ENCODE measurements at regions not wholly inside any gene's neighbourhood (a gene's known extent, or its start where the extent isn't known, plus 50 kb on each side); places are given as distances from the start of the nearest gene placed in this dataset.

- no peak for TF ChIP-seq CTCF (IDR thresholded peaks at IDR 0.05)
- no peak for TF ChIP-seq POLR2A (IDR thresholded peaks at IDR 0.05)
These were observed 814.7 kb upstream of the ATXN8OS start for GRCh38 chr13:69292789-69293425.

All from lower leg skin (tissue), 3 donors.